SK-N-SH (cell line): ENCODE measurements at regions not wholly inside any gene's neighbourhood (a gene's known extent, or its start where the extent isn't known, plus 50 kb on each side); places are given as distances from the start of the nearest gene placed in this dataset.

Experiments used
- CTCF ChIA-PET: fragments of 300-600, 350-600 bp; formaldehyde crosslinking; extraction: SDS; loops from one replicate; lab custom pipeline; 2021; lab: Yijun Ruan, JAX
- POLR2A ChIA-PET: fragments of 350-600 bp; sonication (Branson Sonifier 250); formaldehyde crosslinking; extraction: SDS; loops from one replicate; lab custom pipeline; 2020; ENCODE audit warnings: antibody characterized with exemption, inconsistent platforms; lab: Yijun Ruan, JAX
- DNase-seq: peaks from one replicate; pipeline ENCODE4 v3.0.0; 2012
- H2AFZ ChIP-seq: fragments of 200-600 bp; sonication (generic); 2 replicates; pipeline ENCODE4 v1.8.1; 2016; ENCODE audit warnings: antibody characterized with exemption, mild to moderate bottlenecking, low read depth
- H3F3A ChIP-seq: fragments of 200-600 bp; sonication (generic); replicated peaks from 2 replicates; pipeline ENCODE3; 2016; ENCODE audit warnings: antibody characterized with exemption, mild to moderate bottlenecking; ENCODE audit not compliant: insufficient read depth
- H3K27ac ChIP-seq, 2 experiments: fragments of 200-500 bp in 1 of 2; fragments of 200-600 bp in 1 of 2; sonication (Bioruptor generic) in 1 of 2; sonication (generic), shearing (Covaris generic) in 1 of 2; 2 replicates each; pipeline versions ENCODE4 v1.5.1 to v1.6.1; 2014 to 2016; ENCODE audit warnings: low read depth in 2 of 2, inconsistent platforms in 1 of 2, low read length in 1 of 2, mild to moderate bottlenecking in 1 of 2, mixed read lengths in 1 of 2
- H3K27me3 ChIP-seq: fragments of 200-600 bp; sonication (generic), shearing (Covaris generic); 2 replicates; pipeline ENCODE4 v1.6.1; 2016; ENCODE audit warnings: mixed run types; ENCODE audit not compliant: insufficient read depth
- H3K36me3 ChIP-seq, 2 experiments: fragments of 200-500 bp in 1 of 2; fragments of 200-600 bp in 1 of 2; sonication (Bioruptor generic) in 1 of 2; sonication (generic) in 1 of 2; replicated peaks in 1 of 2; 2 replicates each; pipeline versions ENCODE3 to v1.5.1; 2014 to 2016; ENCODE audit warnings: low read length in 1 of 2, mild to moderate bottlenecking in 1 of 2; ENCODE audit not compliant: insufficient read depth in 2 of 2, control insufficient read depth in 1 of 2
- H3K4me1 ChIP-seq, 2 experiments: fragments of 200-500 bp in 1 of 2; fragments of 200-600 bp in 1 of 2; sonication (Bioruptor generic) in 1 of 2; sonication (generic), shearing (Covaris generic) in 1 of 2; 2 replicates each; pipeline versions ENCODE4 v1.5.1 to v1.6.1; 2014 to 2016; ENCODE audit warnings: low read depth in 1 of 2, low read length in 1 of 2, mixed run types in 1 of 2; ENCODE audit not compliant: insufficient read depth in 2 of 2, control insufficient read depth in 1 of 2
- H3K4me2 ChIP-seq: fragments of 200-600 bp; sonication (generic), shearing (Covaris generic); 2 replicates; pipeline ENCODE4 v1.6.1; 2017; ENCODE audit warnings: mixed run types
- H3K4me3 ChIP-seq, 2 experiments: fragments of 200-500 bp in 1 of 2; fragments of 200-600 bp in 1 of 2; sonication (Bioruptor generic) in 1 of 2; sonication (generic), shearing (Covaris generic) in 1 of 2; 2 replicates each; pipeline versions ENCODE4 v1.5.1 to v1.8.1; 2014 to 2016; ENCODE audit warnings: low read depth in 2 of 2, inconsistent platforms in 1 of 2, low read length in 1 of 2, mild to moderate bottlenecking in 1 of 2, mixed read lengths in 1 of 2, moderate library complexity in 1 of 2
- H3K79me2 ChIP-seq: fragments of 200-600 bp; sonication (generic); 2 replicates; pipeline ENCODE4 v1.8.1; 2017; ENCODE audit warnings: mild to moderate bottlenecking; ENCODE audit not compliant: insufficient read depth
- H3K9ac ChIP-seq: fragments of 200-600 bp; sonication (generic); 2 replicates; pipeline ENCODE4 v1.6.1; 2017; ENCODE audit warnings: mixed run types
- H3K9me2 ChIP-seq: fragments of 200-600 bp; sonication (generic); 2 replicates; pipeline ENCODE4 v1.6.1; 2017; ENCODE audit warnings: mixed run types
- H3K9me3 ChIP-seq: fragments of 200-600 bp; sonication (generic); 2 replicates; pipeline ENCODE4 v1.6.1; 2017; ENCODE audit warnings: mixed run types, mild to moderate bottlenecking, moderate library complexity
- H4K20me1 ChIP-seq: fragments of 200-600 bp; sonication (generic); 2 replicates; pipeline ENCODE4 v1.6.1; 2017; ENCODE audit warnings: mild to moderate bottlenecking, mixed run types; ENCODE audit not compliant: insufficient read depth
- ELF1 ChIP-seq: IDR thresholded peaks from 2 replicates; pipeline ENCODE4 v1.4.0; 2012
- EP300 ChIP-seq, 2 experiments: IDR thresholded peaks; 2 replicates each; pipeline versions ENCODE4 v1.4.0 to v1.6.1; 2012; ENCODE audit warnings: borderline replicate concordance in 1 of 2, low read depth in 1 of 2, low read length in 1 of 2
- FOSL2 ChIP-seq: IDR thresholded peaks from 2 replicates; pipeline ENCODE4 v1.4.0; 2012; ENCODE audit warnings: low read depth, mild to moderate bottlenecking, moderate library complexity, borderline replicate concordance
- FOXJ3 ChIP-seq: sonication (generic); formaldehyde crosslinking; IDR thresholded peaks from 2 replicates; pipeline ENCODE4 v1.5.1; 2020; ENCODE audit warnings: mild to moderate bottlenecking, missing genetic modification reagents
- FOXM1 ChIP-seq: IDR thresholded peaks from 2 replicates; pipeline ENCODE4 v1.4.0; 2012; ENCODE audit warnings: low read depth, mild to moderate bottlenecking
- GABPA ChIP-seq: IDR thresholded peaks from 2 replicates; pipeline ENCODE4 v1.4.0; 2012; ENCODE audit warnings: low read depth, mild to moderate bottlenecking
- MAX ChIP-seq: IDR thresholded peaks from 2 replicates; pipeline ENCODE4 v1.4.0; 2012; ENCODE audit warnings: low read depth
- MEF2A ChIP-seq: IDR thresholded peaks from 2 replicates; pipeline ENCODE4 v1.4.0; 2012; ENCODE audit warnings: low read depth, borderline replicate concordance
- NRF1 ChIP-seq: IDR thresholded peaks from 2 replicates; pipeline ENCODE4 v1.6.1; 2012; ENCODE audit warnings: low read depth, mild to moderate bottlenecking, low read length
- POLR2AphosphoS5 ChIP-seq: IDR thresholded peaks from 2 replicates; pipeline ENCODE4 v1.6.1; 2012; ENCODE audit warnings: low read depth, low read length
- RAD21 ChIP-seq: IDR thresholded peaks from 2 replicates; pipeline ENCODE4 v1.6.1; 2012; ENCODE audit warnings: mild to moderate bottlenecking, low read length
- RFX5 ChIP-seq: IDR thresholded peaks from 2 replicates; pipeline ENCODE4 v1.6.1; 2012; ENCODE audit warnings: mild to moderate bottlenecking, improper control_type of control experiment, low read length
- RXRA ChIP-seq: IDR thresholded peaks from 2 replicates; pipeline ENCODE4 v1.4.0; 2012; ENCODE audit warnings: low read depth, mild to moderate bottlenecking, borderline replicate concordance
- SMC3 ChIP-seq: IDR thresholded peaks from 2 replicates; pipeline ENCODE4 v1.6.1; 2012; ENCODE audit warnings: low read depth, low read length, improper control_type of control experiment
- TAF1 ChIP-seq: IDR thresholded peaks from 2 replicates; pipeline ENCODE4 v1.6.1; 2012; ENCODE audit warnings: low read depth, mild to moderate bottlenecking, low read length, moderate library complexity, borderline replicate concordance
- TCF12 ChIP-seq: IDR thresholded peaks from 2 replicates; pipeline ENCODE4 v1.4.0; 2012
- TEAD4 ChIP-seq: IDR thresholded peaks from 2 replicates; pipeline ENCODE4 v1.4.0; 2012; ENCODE audit warnings: mild to moderate bottlenecking, borderline replicate concordance; ENCODE audit not compliant: insufficient read depth
- USF2 ChIP-seq: fragments of 150-350 bp; IDR thresholded peaks from 2 replicates; pipeline ENCODE4 v1.6.1; 2017; ENCODE audit warnings: antibody characterized with exemption, low read length, low read depth, borderline replicate concordance
- WGBS: methylation state at CpG from one replicate; pipeline ENCODE4 v1.1.6; 2017; ENCODE audit warnings: low lambda C conversion rate; 5-methylcytosine and 5-hydroxymethylcytosine counted together
- TF ChIP-seq, protein P1 (sequence below): IDR thresholded peaks from 2 replicates; pipeline ENCODE4 v1.4.0; 2012; ENCODE audit warnings: low read depth, borderline replicate concordance

GRCh38 chr20:1833728-1834726 lies 61.2 kb upstream of the SIRPA start:
- 45% methylated on average over 4 of the region's 4 CpGs for WGBS
- ChIA-PET POLR2A (no interaction called here), CTCF (no interaction called here)

DNA sequence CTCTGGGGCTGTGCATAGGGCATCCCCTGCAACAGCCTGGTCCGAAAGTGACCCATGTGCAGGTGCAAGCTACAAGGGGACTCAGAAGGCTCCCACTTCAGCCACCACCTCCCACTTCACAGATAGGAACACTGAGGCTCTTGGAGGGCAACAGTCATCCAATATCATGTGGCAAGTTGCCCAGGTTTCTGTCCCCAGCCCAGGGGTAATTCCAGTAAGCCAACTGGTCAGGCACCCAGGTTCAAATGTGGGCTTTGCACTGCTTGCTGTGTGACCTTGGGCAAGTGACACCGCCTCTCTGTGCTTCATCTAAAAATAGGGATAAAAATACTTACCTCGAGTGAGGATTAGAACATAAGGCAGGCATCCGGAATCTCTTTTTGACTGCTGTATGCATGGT lies 62.0 kb upstream of the SIRPA start:
- Histone ChIP-seq H2AFZ (no peak overlapping the region), H3K79me2 (no peaks in the 10 kb centered on the region), H3K9me3 (no peaks in the 10 kb centered on the region), H3K27me3 (no peaks in the 10 kb centered on the region), H3F3A (peaks cover 7% of the 10 kb centered on the region), H3K9ac (no peak overlapping the region), H3K4me3 (no peak overlapping the region), H3K9me2 (no peaks in the 10 kb centered on the region), H3K27ac (no peak overlapping the region), H3K4me2 (no peak overlapping the region), H3K36me3 (no peaks in the 10 kb centered on the region), H4K20me1 (no peaks in the 10 kb centered on the region), H3K4me1 (peaks cover 10 to 12% of the 10 kb centered on the region in 2 experiments; a peak in 2 of 4 replicates)
- CTCF ChIA-PET = no interaction called here
- POLR2A ChIA-PET = no interaction called here
- TF ChIP-seq TAF1 (no peak), MAX (no peak), SMC3 (no peak), EP300 (IDR thresholded peaks at IDR 0.05; ENCODE audit: borderline replicate concordance in 1 of 2, low read depth in 1 of 2, low read length in 1 of 2) (no peak), RFX5 (no peak), MEF2A (no peak), RXRA (no peak), POLR2AphosphoS5 (no peak), NRF1 (no peak), FOSL2 (no peak), GABPA (no peak), FOXM1 (no peak), TEAD4 (no peak), ELF1 (no peak), RAD21 (no peak), FOXJ3 (CRISPR knock-in tag) (no peak), USF2 (no peak), TCF12 (no peak)
- TF ChIP-seq, protein P1, sequence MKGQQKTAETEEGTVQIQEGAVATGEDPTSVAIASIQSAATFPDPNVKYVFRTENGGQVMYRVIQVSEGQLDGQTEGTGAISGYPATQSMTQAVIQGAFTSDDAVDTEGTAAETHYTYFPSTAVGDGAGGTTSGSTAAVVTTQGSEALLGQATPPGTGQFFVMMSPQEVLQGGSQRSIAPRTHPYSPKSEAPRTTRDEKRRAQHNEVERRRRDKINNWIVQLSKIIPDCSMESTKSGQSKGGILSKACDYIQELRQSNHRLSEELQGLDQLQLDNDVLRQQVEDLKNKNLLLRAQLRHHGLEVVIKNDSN = no peak
- 75% methylated on average over 4 of the region's 4 CpGs for WGBS
- DNase-seq = no peak

More at GRCh38 chr20:1833728-1834726, 61.2 kb upstream of the SIRPA start:
- H3K36me3 ChIP-seq = no peaks in the 10 kb centered on the region
- H4K20me1 ChIP-seq = no peaks in the 10 kb centered on the region
- H3K4me3 ChIP-seq = no peak overlapping the region
- no peak overlapping the region for H3K27ac ChIP-seq
- H3K4me1 ChIP-seq = peaks cover 12 to 18% of the 10 kb centered on the region in 2 experiments; a peak in 2 of 4 replicates
- H3K4me2 ChIP-seq = no peak overlapping the region
- DNase-seq = no peak
- no peaks in the 10 kb centered on the region for H3K9me3 ChIP-seq
- no peaks in the 10 kb centered on the region for H3K79me2 ChIP-seq
- TF ChIP-seq GABPA = no peak
- no peaks in the 10 kb centered on the region for H3K27me3 ChIP-seq
- H3K9me2 ChIP-seq = no peaks in the 10 kb centered on the region
- no peak overlapping the region for H3K9ac ChIP-seq
- no peak overlapping the region for H2AFZ ChIP-seq
- peaks cover 4% of the 10 kb centered on the region for H3F3A ChIP-seq
